OCI-LY1 (cell line): ENCODE measurements at regions not wholly inside any gene's neighbourhood (a gene's known extent, or its start where the extent isn't known, plus 50 kb on each side); places are given as distances from the start of the nearest gene placed in this dataset.

Source experiments
- H2AFZ ChIP-seq: fragments of 200-600 bp; sonication (generic), shearing (Covaris generic); 2 replicates; pipeline ENCODE4 v1.6.0; 2014; ENCODE audit warnings: antibody characterized with exemption, mild to moderate bottlenecking, low read length
- H3F3A ChIP-seq: fragments of 200-600 bp; sonication (generic), shearing (Covaris generic); 2 replicates; pipeline ENCODE4 v1.6.0; 2014; ENCODE audit warnings: mild to moderate bottlenecking, antibody characterized with exemption, low read length, moderate library complexity; ENCODE audit not compliant: insufficient read depth
- H3K27ac ChIP-seq: fragments of 200-600 bp; sonication (generic); 2 replicates; pipeline ENCODE4 v1.5.1; 2014; ENCODE audit warnings: low read length, mixed run types, mild to moderate bottlenecking, low read depth; ENCODE audit not compliant: poor library complexity, severe bottlenecking
- H3K27me3 ChIP-seq: fragments of 200-600 bp; sonication (generic); 2 replicates; pipeline ENCODE4 v1.6.0; 2014; ENCODE audit warnings: antibody characterized with exemption, mild to moderate bottlenecking, low read length, moderate library complexity; ENCODE audit not compliant: insufficient read depth
- H3K36me3 ChIP-seq: fragments of 200-600 bp; sonication (generic); 2 replicates; pipeline ENCODE4 v1.6.1; 2014; ENCODE audit warnings: mild to moderate bottlenecking, antibody characterized with exemption, low read length, moderate library complexity, mixed read lengths; ENCODE audit not compliant: insufficient read depth
- H3K4me1 ChIP-seq: fragments of 200-600 bp; sonication (generic); 2 replicates; pipeline ENCODE4 v1.5.1; 2014; ENCODE audit warnings: mild to moderate bottlenecking, low read length, moderate library complexity; ENCODE audit not compliant: insufficient read depth, severe bottlenecking
- H3K4me2 ChIP-seq: fragments of 200-600 bp; sonication (generic), shearing (Covaris generic); 2 replicates; pipeline ENCODE4 v1.6.1; 2014; ENCODE audit warnings: low read length
- H3K4me3 ChIP-seq: fragments of 200-600 bp; sonication (generic); 2 replicates; pipeline ENCODE4 v1.5.1; 2014; ENCODE audit warnings: low read length, low read depth, mild to moderate bottlenecking, mixed read lengths; ENCODE audit not compliant: poor library complexity, severe bottlenecking
- H3K79me2 ChIP-seq: fragments of 200-600 bp; shearing (Covaris generic); 2 replicates; pipeline ENCODE4 v1.6.1; 2016; ENCODE audit warnings: mixed run types, low read length, mixed read lengths; ENCODE audit not compliant: insufficient read depth
- H3K9ac ChIP-seq: fragments of 200-600 bp; sonication (generic), shearing (Covaris generic); 2 replicates; pipeline ENCODE4 v1.6.1; 2014; ENCODE audit warnings: mild to moderate bottlenecking, low read length, mixed read lengths
- H3K9me2 ChIP-seq: fragments of 200-600 bp; sonication (generic), shearing (Covaris generic); 2 replicates; pipeline ENCODE4 v1.6.1; 2014; ENCODE audit warnings: low read depth, mild to moderate bottlenecking, low read length, mixed read lengths
- H3K9me3 ChIP-seq: fragments of 200-600 bp; shearing (Covaris generic); 2 replicates; pipeline ENCODE4 v1.6.1; 2014; ENCODE audit warnings: low read length, mixed read lengths
- H4K20me1 ChIP-seq: fragments of 200-600 bp; sonication (generic), shearing (Covaris generic); 2 replicates; pipeline ENCODE4 v1.6.0; 2016; ENCODE audit warnings: mild to moderate bottlenecking, low read length; ENCODE audit not compliant: insufficient read depth
- CTCF ChIP-seq: fragments of 200-600 bp; sonication (generic), shearing (Covaris generic); IDR thresholded peaks from 2 replicates; pipeline ENCODE4 v1.5.1; 2017; ENCODE audit warnings: mild to moderate bottlenecking, antibody characterized with exemption, low read length, moderate library complexity, mixed read lengths
- EZH2 ChIP-seq: fragments of 200-600 bp; sonication (generic), shearing (Covaris generic); IDR thresholded peaks from 2 replicates; pipeline ENCODE4 v1.8.0; 2017; ENCODE audit warnings: borderline replicate concordance, mixed run types, mild to moderate bottlenecking, antibody characterized with exemption, low read length, moderate library complexity, mixed read lengths

GRCh38 chr10:126844406-126844805 lies 60.8 kb upstream of the DOCK1 start:
- no peak overlapping the region for H3K27ac ChIP-seq
- no peak overlapping the region for H3K4me3 ChIP-seq
- no peaks in the 10 kb centered on the region for H3K4me1 ChIP-seq
- H3K79me2 ChIP-seq: no peaks in the 10 kb centered on the region
- no peak overlapping the region for H2AFZ ChIP-seq
- no peak overlapping the region for H3K4me2 ChIP-seq
- H3K9me2 ChIP-seq: no peaks in the 10 kb centered on the region
- TF ChIP-seq CTCF: no peak
- H3K36me3 ChIP-seq: no peaks in the 10 kb centered on the region
- H3F3A ChIP-seq: no peaks in the 10 kb centered on the region
- no peak overlapping the region for H3K9ac ChIP-seq
- H4K20me1 ChIP-seq: no peaks in the 10 kb centered on the region
- no peaks in the 10 kb centered on the region for H3K27me3 ChIP-seq
- no peaks in the 10 kb centered on the region for H3K9me3 ChIP-seq

DNA sequence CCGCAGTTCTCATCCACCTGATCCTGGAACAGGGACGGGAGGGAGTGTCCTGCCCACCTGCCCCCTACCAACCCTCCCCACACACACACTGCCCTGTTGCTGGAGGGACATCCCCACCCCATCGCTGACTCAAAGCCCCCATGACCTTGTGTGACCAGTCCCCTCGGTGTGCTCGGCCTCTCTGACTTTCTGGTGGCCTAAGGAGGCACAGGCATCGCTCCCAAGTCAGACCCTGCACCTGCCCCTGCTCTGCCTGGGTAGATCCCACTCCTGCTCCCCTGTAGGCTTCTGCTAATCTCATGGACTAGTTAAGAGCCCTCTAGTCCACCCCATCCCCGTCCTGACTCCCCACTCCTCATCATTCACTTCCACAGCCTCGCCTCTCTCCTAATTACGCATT lies 58.8 kb upstream of the DOCK1 start:
- H3F3A ChIP-seq: no peaks in the 10 kb centered on the region
- no peak overlapping the region for H2AFZ ChIP-seq
- no peaks in the 10 kb centered on the region for H3K79me2 ChIP-seq
- no peak overlapping the region for H3K27ac ChIP-seq
- H3K27me3 ChIP-seq: no peaks in the 10 kb centered on the region
- H4K20me1 ChIP-seq: no peaks in the 10 kb centered on the region
- no peak overlapping the region for H3K4me2 ChIP-seq
- H3K9me2 ChIP-seq: no peaks in the 10 kb centered on the region
- H3K36me3 ChIP-seq: no peaks in the 10 kb centered on the region
- H3K9ac ChIP-seq: no peak overlapping the region
- H3K9me3 ChIP-seq: no peaks in the 10 kb centered on the region
- no peaks in the 10 kb centered on the region for H3K4me1 ChIP-seq
- no peak for TF ChIP-seq CTCF
- no peak for TF ChIP-seq EZH2
- H3K4me3 ChIP-seq: no peak overlapping the region

DNA sequence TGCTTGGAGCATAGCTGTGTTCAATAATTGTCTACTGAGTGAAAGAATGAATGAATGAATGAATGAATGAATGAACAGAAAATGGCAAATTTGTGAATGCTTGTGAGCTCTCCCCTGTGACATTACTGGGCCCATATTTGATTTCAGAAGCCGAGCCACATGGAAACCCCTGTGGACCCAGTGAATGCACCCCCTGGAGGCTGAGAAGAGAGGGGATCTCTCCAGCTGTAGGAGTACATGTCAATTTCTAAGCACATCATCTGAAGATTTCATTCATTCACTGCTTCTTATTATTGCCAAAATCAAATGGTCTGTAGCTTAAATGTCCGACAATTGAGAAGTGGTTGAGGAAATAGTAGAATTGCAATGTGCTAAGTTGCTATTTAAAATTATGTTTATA lies 58.3 kb upstream of the DOCK1 start:
- no peak overlapping the region for H3K4me3 ChIP-seq
- H3K9ac ChIP-seq: no peak overlapping the region
- H4K20me1 ChIP-seq: no peaks in the 10 kb centered on the region
- H3K27ac ChIP-seq: no peak overlapping the region
- H3K9me2 ChIP-seq: no peaks in the 10 kb centered on the region
- H3K79me2 ChIP-seq: no peaks in the 10 kb centered on the region
- no peaks in the 10 kb centered on the region for H3K36me3 ChIP-seq
- no peaks in the 10 kb centered on the region for H3K9me3 ChIP-seq
- H3K27me3 ChIP-seq: no peaks in the 10 kb centered on the region
- no peaks in the 10 kb centered on the region for H3F3A ChIP-seq
- H2AFZ ChIP-seq: no peak overlapping the region
- H3K4me2 ChIP-seq: no peak overlapping the region
- no peak for TF ChIP-seq CTCF
- TF ChIP-seq EZH2: no peak
- no peaks in the 10 kb centered on the region for H3K4me1 ChIP-seq
